ENCODE measurements at regions not wholly inside any gene's neighbourhood (a gene's known extent, or its start where the extent isn't known, plus 50 kb on each side); places are given as distances from the start of the nearest gene placed in this dataset.

- intact Hi-C loops (cut with DNase I, micrococcal nuclease) = no loop called here
- CTCF ChIA-PET = no interaction called here
Measured at GRCh38 chr1:178649582-178650350, 75.3 kb upstream of the RALGPS2 start.

DNA sequence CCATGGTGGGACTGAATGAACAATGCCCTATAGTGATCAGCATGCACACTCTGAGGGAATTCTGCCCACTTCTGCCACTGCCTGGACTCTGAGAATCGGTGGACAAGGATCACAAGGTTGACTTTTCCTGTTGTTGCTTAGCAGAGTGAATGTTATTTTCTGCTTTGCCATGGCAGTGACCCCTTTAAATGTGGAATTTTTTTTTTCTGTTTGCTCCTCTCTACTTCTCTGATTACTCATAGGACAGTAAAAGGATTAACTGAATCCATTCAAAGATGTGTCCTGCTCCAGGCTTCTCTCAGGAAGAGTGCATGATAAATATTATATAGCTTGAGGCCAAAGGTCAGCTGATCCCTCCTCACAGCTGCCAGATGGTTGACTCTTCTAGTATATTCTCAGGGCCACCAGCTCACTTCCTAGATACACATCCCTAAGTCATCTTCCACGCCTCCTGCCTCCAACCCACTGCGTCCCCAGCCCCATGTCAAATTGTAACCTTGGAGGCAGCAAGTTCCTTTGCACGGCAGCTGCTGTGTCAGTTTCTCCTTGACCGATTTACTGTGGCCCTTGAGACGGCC lies 74.0 kb upstream of the RALGPS2 start:
- no peaks in the 10 kb centered on the region for H3K4me1 Mint-ChIP-seq (ENCODE audit: low read depth)
- H3K4me3 ChIP-seq (ENCODE audit: low read length) = no peak overlapping the region
- ChIA-PET CTCF (no interaction called here), POLR2A (no interaction called here)
- DNase-seq = no peak
- no peaks in the 10 kb centered on the region for H3K9me3 Mint-ChIP-seq
- H3K27me3 ChIP-seq (ENCODE audit: control insufficient read depth in 1 of 2, insufficient read depth in 2 of 2, low read length in 2 of 2) = peaks cover 0 to 6% of the 10 kb centered on the region in 2 experiments
- H3K9me3 ChIP-seq (ENCODE audit: control insufficient read depth in 1 of 2, insufficient read depth in 1 of 2, low read length in 2 of 2) = no peaks in the 10 kb centered on the region
- ATAC-seq (ENCODE audit: poor library complexity) = no peak
- no peaks in the 10 kb centered on the region for H3K36me3 ChIP-seq (ENCODE audit: insufficient read depth, low read length)
- intact Hi-C loops (cut with DNase I, micrococcal nuclease) = no loop called here
- H3K36me3 Mint-ChIP-seq (ENCODE audit: low read depth) = no peaks in the 10 kb centered on the region
- no peak overlapping the region for H3K27ac Mint-ChIP-seq
- H3K4me3 Mint-ChIP-seq = no peak overlapping the region
- H3K27me3 Mint-ChIP-seq = peaks cover 42% of the 10 kb centered on the region
- H3K4me1 ChIP-seq (ENCODE audit: insufficient read depth, low read length) = no peaks in the 10 kb centered on the region
- TF ChIP-seq, protein P1, sequence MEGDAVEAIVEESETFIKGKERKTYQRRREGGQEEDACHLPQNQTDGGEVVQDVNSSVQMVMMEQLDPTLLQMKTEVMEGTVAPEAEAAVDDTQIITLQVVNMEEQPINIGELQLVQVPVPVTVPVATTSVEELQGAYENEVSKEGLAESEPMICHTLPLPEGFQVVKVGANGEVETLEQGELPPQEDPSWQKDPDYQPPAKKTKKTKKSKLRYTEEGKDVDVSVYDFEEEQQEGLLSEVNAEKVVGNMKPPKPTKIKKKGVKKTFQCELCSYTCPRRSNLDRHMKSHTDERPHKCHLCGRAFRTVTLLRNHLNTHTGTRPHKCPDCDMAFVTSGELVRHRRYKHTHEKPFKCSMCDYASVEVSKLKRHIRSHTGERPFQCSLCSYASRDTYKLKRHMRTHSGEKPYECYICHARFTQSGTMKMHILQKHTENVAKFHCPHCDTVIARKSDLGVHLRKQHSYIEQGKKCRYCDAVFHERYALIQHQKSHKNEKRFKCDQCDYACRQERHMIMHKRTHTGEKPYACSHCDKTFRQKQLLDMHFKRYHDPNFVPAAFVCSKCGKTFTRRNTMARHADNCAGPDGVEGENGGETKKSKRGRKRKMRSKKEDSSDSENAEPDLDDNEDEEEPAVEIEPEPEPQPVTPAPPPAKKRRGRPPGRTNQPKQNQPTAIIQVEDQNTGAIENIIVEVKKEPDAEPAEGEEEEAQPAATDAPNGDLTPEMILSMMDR (IDR thresholded peaks at IDR 0.05) = no peak
- H3K27ac ChIP-seq (ENCODE audit: low read depth in 1 of 2, low read length in 2 of 2) = no peak overlapping the region

More at GRCh38 chr1:178649582-178650350, 75.3 kb upstream of the RALGPS2 start:
- Histone ChIP-seq H3K27ac (ENCODE audit: low read depth in 1 of 2, low read length in 2 of 2) (no peak overlapping the region), H3K36me3 (ENCODE audit: insufficient read depth, low read length) (no peaks in the 10 kb centered on the region), H3K27me3 (ENCODE audit: control insufficient read depth in 1 of 2, insufficient read depth in 2 of 2, low read length in 2 of 2) (peaks cover 0 to 6% of the 10 kb centered on the region in 2 experiments), H3K4me1 (ENCODE audit: insufficient read depth, low read length) (no peaks in the 10 kb centered on the region), H3K4me3 (ENCODE audit: low read length) (no peak overlapping the region), H3K9me3 (ENCODE audit: control insufficient read depth in 1 of 2, insufficient read depth in 1 of 2, low read length in 2 of 2) (no peaks in the 10 kb centered on the region)
- no peaks in the 10 kb centered on the region for H3K9me3 Mint-ChIP-seq
- POLR2A ChIA-PET = no interaction called here
- DNase-seq (no peak), ATAC-seq (ENCODE audit: poor library complexity) (no peak)
- no peaks in the 10 kb centered on the region for H3K4me1 Mint-ChIP-seq (ENCODE audit: low read depth)
- peaks cover 42% of the 10 kb centered on the region for H3K27me3 Mint-ChIP-seq
- no peak overlapping the region for H3K4me3 Mint-ChIP-seq
- no peak overlapping the region for H3K27ac Mint-ChIP-seq
- TF ChIP-seq, protein P1 (IDR thresholded peaks at IDR 0.05) = no peak
- no peaks in the 10 kb centered on the region for H3K36me3 Mint-ChIP-seq (ENCODE audit: low read depth)

- Mint-ChIP-seq H3K36me3 (ENCODE audit: low read depth) (no peaks in the 10 kb centered on the region), H3K27ac (no peak overlapping the region), H3K4me3 (no peak overlapping the region), H3K4me1 (ENCODE audit: low read depth) (no peaks in the 10 kb centered on the region), H3K9me3 (no peaks in the 10 kb centered on the region), H3K27me3 (peaks cover 40% of the 10 kb centered on the region)
- ATAC-seq (ENCODE audit: poor library complexity) = no peak
- peaks cover 0 to 6% of the 10 kb centered on the region in 2 experiments for H3K27me3 ChIP-seq (ENCODE audit: control insufficient read depth in 1 of 2, insufficient read depth in 2 of 2, low read length in 2 of 2)
- H3K4me3 ChIP-seq (ENCODE audit: low read length) = no peak overlapping the region
- H3K36me3 ChIP-seq (ENCODE audit: insufficient read depth, low read length) = no peaks in the 10 kb centered on the region
- intact Hi-C loops (cut with DNase I, micrococcal nuclease) = no loop called here
- no peaks in the 10 kb centered on the region for H3K9me3 ChIP-seq (ENCODE audit: control insufficient read depth in 1 of 2, insufficient read depth in 1 of 2, low read length in 2 of 2)
- ChIA-PET CTCF (no interaction called here), POLR2A (no interaction called here)
- no peak for DNase-seq
- TF ChIP-seq, protein P1 (IDR thresholded peaks at IDR 0.05) = no peak
- no peaks in the 10 kb centered on the region for H3K4me1 ChIP-seq (ENCODE audit: insufficient read depth, low read length)
- H3K27ac ChIP-seq (ENCODE audit: low read depth in 1 of 2, low read length in 2 of 2) = no peak overlapping the region
Measured at GRCh38 chr1:178651742-178652141, 73.3 kb upstream of the RALGPS2 start.
